HG03521 (cell line): ENCODE measurements at regions not wholly inside any gene's neighbourhood (a gene's known extent, or its start where the extent isn't known, plus 50 kb on each side); places are given as distances from the start of the nearest gene placed in this dataset.

Experiments used
- ATAC-seq: cut with Tn5 transposase; IDR thresholded peaks from one replicate; pipeline ENCODE4 v1.9.1; 2021; ENCODE audit warnings: mild to moderate bottlenecking, moderate library complexity; ENCODE audit not compliant: unreplicated experiment

DNA sequence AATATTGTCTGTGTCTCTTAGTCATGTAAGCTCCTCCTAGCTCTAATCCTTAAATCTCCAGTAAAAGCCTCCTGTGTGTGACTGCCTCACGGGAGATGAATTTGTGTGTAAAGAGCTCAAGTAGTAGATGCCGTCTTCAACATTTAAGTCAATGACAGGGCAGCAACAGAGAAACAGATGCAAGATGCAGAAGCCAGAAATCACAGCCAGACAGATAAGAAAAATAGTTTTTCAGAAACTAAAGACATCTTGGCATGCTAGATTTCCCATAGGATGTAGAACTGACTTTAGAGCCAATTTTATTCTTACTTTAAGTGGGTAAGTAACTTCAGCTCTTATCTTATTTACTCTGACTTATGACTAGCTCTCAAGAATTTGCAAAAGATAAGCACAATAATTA is 652.8 kb downstream of the KCNA4 start:
- no peak for ATAC-seq

DNA sequence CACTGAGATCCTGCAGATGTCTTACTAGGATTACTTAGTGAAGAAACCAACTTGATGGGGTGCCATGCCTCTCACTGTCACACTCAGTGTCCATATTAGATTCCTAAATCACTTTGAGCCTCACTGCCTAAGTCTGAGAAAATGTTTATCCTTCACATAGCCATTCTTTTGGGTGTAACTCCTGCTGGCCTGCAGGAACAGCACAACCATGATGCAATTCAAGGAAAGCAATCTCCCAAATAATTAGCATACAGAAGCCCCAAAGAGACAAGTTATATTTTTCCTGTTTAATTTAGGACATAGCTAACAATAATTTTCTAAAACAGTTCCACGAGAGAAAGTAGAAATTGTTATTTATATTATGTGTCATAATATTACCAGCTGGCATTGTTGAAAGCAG is 655.5 kb downstream of the KCNA4 start:
- no peak for ATAC-seq

DNA sequence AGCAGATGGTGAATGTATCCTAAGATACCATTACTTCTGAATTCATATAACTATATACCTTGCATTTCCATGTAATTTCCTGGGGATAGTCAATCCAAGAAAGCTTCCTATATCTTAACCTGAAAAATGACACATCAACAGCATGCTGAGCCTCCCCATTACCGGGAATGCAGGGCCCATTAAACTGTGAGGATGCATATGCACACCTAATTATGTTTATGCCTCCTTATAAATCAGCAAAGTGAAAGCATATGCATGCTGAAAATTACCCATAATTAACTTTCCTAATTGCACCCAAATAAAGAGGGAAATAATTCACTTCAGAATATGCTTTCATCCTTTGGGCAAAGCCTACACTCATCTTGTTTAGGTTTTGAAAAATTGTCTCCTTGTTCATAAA is 663.0 kb downstream of the KCNA4 start:
- no peak for ATAC-seq

DNA sequence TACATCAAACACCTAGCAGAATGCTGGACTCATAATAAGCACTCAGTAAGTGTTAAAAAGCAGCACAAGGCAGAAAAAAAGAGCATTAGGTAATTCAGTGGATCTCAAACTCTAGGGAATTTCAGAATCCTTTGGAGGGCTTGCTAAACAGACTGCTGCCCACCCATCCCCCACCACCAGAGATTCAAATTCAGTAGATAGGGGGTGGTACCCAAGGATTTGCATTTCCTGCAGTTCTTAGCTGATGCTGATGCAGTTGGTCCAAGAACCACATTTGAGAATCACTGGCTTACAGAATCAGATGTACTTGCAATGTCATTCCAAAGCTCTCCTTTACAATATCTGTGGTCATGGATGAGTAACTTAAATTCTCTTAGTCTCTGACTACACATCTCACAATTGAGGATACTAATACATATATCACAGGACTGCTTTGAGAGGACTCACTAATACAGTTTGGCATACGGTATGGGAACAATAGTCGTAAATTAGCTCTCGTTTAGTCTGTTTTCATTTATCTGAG is 664.5 kb downstream of the KCNA4 start:
- ATAC-seq: no peak

DNA sequence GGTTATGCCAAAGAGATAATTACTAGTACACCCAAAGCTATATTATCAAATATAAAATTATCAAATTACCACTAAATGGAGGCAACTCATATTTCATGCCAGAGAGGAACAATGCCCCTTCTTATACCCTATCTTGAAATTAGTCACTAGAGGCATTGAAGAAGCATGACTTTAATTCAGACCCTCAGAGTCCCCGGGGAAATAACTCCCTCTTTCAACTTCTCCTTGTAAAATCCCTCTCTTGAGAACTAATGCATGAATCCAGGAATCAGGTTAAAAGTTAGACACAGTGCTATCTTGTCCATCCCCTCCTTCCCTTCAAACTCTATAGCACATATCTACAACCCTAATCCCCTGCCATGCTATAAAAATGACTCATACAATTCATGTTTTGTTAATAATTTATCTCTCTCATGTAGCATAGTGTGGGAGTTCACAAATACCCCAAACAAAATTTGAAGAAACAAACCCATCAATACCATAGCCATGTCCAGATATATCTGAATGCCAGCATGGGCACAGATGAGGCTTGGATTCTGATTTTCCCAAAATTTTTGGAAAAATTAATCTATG is 665.4 kb downstream of the KCNA4 start:
- ATAC-seq: no peak

DNA sequence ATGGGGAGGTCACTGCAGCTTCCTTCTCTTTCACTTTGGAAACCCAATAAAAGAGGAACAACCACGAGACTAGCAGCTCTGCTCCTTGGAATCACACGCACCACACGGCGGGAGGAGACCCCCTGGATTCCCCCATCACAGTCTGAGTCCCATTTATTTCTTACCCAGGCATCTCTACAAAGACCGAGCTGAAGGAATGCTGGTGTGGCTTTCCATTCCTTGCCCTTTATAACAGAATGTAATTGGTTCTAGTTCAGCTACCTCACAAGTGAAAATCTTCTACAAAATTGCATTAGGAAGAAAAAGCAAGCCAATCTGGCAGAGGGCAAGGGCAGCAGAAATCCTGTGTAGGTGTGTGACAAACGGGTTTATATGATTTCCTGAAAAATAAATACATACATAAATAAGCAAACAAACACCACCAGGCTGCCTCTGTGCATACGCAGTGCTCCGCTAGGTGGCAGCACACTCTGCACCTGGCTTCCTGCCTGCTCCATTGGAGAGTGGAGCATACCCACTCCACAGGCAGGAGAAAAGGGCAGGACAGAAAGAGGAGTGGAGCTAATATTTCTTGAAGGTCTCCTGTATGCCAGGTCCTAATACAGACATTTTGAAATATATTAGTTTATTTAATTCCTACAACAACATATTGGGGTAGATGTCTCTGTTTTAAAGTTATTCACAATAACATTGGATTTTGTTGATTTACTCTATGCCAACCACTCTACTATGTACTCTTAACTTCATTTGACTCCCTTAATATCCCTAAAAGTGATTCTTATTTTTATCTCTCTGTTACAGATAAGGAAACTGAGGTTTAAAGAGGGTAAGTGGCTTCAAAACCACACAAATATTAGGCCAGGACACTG is 673.1 kb downstream of the KCNA4 start:
- ATAC-seq: peak; percentile 97

DNA sequence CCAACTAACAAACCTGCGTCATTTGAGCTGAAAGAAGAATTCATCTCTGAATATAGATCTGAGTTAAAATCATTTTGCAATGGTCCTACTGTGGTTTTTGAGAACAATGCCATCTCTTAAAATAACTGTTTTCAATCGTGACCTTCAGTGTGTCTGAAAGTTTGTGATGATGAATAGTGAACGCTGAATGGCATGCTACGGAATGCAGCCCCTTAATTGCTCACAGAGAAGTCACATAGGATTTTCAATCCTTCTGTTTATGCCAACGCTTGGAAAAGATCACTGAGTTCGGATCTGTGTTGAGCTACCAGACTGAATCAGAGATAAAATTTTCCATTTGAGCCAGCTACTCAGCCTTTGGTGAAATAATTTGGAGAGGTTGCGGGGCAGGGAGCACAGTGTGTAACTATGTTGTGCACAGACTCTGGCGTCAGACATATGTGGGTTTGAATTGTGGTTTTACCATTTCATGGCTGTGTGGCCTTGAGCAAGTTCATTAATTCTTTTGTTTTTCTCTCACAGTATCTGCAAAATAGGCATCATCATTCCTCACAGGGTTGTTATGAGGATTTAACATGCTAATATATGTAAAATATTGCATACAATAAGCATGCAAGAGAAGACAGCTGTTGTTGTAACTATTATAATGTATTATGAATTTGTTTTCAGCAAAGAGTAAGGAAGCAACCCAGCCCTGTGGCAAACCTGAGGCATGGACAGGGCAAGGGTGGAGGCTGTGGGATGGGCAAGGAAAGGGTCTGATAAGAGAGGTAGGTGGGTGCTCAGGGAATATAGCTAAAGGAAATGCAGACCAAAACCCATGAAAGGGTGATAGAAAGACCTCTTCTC is 679.9 kb downstream of the KCNA4 start:
- no peak for ATAC-seq

DNA sequence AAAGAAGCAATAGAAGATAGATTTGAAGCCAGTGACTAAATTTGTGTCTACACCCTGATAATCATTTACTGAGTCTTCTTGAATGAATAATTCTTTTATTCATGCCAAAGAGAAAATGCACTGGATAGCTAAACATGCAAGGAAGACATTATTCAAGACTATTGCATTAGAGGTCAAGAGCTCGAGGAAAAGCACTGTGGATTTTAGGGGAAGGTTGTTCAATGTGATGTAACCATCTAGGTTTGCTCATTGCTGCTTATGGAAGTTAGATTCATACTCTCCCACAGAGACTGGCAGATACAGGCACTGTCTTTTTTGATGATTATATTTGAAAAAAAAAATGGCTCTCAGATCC is 682.1 kb downstream of the KCNA4 start:
- no peak for ATAC-seq

DNA sequence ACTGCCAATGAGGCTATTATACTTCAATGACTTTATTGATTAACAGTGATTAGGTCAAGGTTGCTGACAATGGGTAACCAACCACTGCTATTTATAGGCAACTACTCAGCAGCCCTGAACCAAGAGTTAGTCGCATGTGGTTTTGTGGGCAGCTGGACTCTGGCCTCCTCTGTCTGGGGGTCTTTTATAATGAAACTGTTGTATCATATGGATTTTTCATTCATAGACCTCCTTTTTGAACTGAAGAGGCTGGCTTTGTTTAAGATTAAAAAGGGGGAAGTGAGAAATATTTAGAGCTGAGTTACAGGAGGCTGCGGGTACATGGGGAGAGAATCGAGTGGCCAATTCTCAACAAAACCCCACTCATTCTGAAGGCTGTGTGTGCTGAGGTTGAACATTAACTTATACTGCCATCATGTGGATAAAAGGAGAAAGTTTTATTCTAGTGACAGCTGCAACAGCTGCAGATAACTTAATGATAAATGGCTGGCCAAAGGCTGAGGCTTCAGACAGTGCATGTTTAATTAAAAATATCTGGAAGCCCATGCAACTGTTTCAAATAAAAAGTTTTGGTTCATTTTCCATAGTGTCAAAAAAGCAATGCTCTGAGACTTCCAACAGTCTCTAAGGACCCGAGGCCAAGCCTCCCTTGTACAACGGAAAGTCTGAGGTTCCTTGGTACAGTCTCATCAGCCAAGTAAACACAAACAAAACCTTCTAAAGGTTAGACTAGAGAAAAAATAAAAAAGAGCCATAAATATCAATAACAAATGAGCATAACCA is 682.6 kb downstream of the KCNA4 start:
- ATAC-seq: peak; percentile 96

DNA sequence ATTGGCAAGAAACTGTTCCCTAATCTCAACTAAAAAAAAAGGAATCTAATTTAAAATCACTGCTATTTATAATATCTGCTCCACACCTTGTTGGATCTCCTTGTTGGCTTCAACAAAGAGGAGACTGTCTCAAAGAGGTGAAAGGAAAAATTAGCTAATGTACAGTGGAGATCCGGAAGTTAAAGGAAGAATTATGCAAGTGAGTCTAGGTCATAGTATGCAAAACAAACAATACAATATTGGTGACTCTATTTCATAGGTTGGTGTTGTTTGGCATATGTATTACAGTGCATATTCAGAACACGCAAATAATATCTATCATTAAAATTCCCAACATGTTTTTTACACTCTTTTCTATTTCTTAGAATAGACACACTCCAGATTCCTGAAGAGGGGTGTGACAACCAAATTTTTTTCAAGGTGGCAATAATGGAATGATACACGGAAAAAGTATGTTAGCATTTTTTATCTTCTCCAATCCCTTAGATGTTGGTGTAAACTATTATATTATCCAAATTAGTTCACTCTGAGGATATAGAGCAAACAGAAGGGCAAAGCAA is 685.3 kb downstream of the KCNA4 start:
- no peak for ATAC-seq

DNA sequence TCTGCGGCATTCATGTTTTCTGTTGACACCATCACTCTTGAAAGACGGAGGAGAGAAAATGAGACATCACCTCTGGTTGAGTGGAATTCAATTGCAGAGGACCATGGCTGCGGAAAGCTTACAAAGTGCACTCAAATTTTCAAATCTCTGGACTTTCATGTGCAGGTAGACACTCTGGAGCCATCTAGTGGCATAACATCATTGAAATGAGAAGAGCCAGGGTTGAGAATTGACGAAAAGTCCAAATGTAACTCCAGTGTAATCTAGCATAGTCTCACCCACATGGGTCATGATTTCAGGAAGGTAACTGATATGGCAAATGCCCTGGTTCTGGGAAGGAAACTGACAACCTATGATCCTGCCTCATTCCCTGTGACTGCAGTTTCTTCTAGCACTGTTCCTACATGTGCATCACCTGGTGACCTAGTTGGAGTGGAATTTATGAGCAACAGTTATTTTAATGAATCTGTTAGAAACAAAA is 687.8 kb downstream of the KCNA4 start:
- ATAC-seq: no peak

DNA sequence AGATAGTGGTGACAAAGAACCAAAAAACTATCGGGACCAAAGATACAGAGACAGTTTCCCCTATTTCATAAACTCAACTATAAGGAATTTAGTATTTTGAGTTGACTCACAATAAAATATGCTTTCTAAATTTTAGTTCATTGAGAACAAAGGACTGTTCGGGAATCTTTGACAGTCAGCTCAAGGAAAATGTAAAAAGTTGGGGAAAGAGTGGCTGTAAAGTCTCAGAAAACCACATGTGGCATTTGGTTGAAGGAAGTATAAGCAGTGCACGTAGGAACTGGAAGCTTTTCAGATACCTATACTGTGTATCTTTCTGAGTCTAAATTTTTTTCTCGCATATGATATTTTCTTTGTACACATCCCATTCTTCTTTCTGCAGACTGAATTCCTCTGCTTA is 688.9 kb downstream of the KCNA4 start:
- no peak for ATAC-seq

DNA sequence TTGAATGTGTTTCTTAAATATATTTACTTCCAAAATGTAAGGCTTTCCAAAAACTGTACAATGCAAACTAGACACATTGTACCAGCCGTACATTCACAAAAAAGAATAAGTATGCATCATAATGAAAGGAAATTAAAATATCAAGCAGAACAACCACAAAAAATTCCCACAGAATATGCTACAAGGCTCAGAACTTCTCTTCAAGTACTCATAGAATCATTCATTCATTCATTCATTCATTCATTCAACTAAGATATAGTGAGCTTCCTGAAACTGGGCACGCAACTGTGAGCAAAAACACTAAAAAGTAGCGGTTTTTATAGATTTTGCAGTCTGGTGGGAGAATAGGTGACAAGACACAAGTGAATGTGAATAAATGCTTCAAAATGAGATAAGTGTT is 690.1 kb downstream of the KCNA4 start:
- no peak for ATAC-seq

DNA sequence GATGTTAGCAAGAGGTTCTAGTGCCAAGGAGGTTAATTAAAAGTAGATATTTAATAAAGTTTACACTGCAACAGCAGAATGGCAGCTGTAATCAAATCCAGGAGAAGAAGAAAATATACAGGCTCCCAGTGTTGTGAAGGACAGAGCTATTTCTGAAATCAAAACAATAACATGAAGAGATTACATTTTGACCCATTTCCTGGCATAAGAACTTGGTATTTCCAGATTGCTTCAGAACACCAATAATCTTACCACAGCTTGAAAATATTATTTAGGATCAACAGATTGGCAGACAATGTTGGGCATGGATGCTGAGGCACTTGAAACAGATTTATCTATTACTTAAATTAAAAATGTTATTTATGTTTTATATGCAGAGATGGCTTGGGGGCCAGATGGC is 692.5 kb downstream of the KCNA4 start:
- ATAC-seq: no peak

DNA sequence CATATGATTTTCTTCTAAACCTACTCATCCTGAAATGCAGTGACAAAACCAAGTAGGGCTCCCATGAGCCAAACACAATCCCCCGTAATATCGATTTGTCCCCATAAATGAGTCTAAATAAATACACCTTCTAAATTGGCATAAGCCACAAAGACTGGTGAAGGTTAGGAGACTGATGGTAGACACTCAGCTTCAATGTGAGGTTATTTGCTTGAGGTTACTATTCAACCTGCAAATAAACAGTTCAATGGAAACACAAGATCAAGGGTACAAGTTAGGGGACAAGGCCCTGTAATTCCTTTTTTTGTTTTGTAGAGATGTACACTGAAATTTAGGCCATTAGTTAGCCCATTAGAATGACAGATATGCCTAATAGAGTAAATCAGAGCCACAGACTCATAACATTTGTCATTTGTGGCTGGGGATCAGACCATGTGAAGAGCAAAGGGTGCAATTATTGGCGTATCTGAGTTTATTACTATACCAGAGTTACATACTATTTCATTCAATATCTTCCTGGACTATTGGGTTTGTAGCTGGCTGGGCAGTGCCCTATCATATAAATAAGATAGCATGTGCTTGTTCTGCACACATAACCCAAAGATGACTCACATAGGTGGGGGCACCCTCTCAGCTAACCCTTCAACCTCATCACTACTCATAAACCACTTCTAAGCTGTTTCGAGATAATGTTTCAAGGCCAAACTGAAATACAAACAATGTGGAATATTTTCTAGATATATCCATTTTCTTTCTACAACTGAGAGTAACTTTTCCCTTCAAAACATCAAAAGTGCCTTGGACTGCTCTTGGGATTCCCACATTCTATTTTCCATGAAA is 695.3 kb downstream of the KCNA4 start:
- no peak for ATAC-seq

DNA sequence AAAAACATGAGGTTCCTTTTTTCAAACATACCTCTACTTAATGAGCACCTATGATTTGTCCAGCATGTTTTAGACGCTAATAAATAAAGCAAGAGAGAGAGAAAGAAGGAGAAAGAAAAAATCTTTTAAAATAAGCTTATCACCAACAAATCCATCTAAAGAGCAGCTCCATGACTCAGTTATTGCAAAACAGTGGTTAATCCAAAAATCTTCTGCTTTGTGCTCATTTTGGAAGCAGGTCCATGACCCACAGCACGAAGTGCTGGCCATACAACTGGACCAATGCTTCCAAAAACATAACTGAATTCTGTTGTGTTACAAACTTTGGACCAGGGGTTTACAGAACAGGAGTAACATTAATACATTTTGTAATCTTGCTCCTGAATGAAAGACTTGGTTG is 696.6 kb downstream of the KCNA4 start:
- no peak for ATAC-seq

DNA sequence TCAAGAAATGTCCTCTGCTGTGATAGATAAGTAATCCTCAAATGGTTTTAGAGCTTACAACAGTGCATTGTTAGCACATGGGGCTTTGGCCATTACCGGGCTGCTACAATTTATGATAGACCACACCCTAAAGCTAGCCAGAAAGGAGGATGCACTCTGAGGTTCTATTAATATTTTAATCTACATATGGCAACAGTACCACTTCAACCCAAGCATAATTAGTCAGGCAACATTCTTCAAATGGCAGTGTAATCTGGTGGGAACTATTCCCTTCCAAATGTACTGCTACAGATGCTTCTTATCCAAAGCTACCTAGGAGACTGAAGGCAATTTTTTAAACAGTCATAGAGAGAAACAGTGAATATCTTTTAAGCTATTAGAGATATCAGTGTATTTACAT is 697.6 kb downstream of the KCNA4 start:
- ATAC-seq: no peak

DNA sequence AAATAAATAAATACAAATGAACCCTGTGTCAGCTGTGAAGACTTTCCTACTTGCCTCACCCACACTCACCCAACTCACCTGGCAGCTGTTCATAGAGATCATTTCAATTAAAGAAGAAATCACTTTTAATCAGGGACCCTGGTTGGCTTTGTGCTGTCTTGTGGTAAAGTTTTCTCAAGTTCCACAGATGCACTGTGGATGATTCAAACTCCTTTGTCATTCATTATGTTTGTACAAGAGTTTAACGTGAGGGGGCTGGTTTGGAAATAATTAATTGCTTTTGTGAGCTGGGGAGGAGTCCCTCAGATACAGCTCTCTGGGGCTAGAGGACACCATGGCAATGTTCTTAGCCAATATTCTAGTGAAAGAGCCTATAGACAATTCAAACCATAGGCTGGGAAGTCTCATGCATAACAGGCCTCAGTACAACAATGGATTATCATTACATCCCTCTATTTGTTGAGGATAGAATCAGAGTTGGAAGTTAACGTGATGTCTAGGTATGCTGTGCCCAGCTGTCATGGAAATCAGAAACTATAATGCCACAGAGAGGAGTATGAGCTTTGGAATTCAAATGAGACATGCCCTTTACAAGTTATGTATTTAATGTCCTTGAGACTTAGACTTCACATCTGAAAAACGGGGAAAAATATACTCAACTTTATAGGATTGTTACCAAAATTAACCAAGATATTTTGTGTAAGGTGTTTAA is 698.5 kb downstream of the KCNA4 start:
- no peak for ATAC-seq

DNA sequence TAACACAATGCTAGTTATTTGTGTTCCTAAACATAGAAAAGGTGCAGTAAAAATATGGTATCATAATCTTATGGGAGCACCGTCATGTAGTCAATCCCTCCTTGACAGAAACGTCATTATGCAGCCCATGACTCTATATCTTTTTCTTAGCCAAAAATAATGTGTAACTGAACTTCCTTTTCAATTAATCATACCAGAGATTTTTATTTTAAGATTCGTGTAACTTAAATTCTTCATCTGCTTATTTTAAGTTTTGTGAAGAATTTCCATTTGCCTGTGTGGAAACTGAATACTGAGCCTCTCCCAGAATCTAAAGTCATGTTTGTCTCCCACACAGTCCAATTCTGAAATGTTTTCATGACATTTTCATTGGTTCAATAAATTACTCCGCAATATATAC is 699.1 kb downstream of the KCNA4 start:
- ATAC-seq: no peak
